OCI-LY7 (cell line): ENCODE measurements at regions not wholly inside any gene's neighbourhood (a gene's known extent, or its start where the extent isn't known, plus 50 kb on each side); places are given as distances from the start of the nearest gene placed in this dataset.
A peak's percentile ranks its signal among the peaks of the same experiment; 100 is the strongest.

Experiments used
- BruUV-seq: library from RNA; stranded (reverse); fragments of 400-500 nt; replicated peaks from 2 replicates; lab custom pipeline; 2021; lab: Mats Ljungman, UMichigan
- CTCF ChIA-PET: fragments of 300-600 bp; sonication (Branson Sonifier 250); formaldehyde crosslinking; loops from one replicate; lab custom pipeline; 2022; ENCODE audit warnings: antibody characterized with exemption; ENCODE audit not compliant: unreplicated experiment; lab: Charles Lee
- POLR2A ChIA-PET: fragments of 300-600 bp; sonication (Branson Sonifier 250); formaldehyde crosslinking; loops from one replicate; lab custom pipeline; 2022; ENCODE audit warnings: antibody characterized with exemption; lab: Charles Lee
- DNase-seq: peaks from one replicate; pipeline ENCODE4 v3.0.0-alpha.2; 2015; ENCODE audit warnings: low spot score
- H2AFZ ChIP-seq: fragments of 200-600 bp; sonication (generic), shearing (Covaris generic); 2 replicates; pipeline ENCODE4 v1.6.1; 2014; ENCODE audit warnings: mild to moderate bottlenecking, antibody characterized with exemption, low read length, moderate library complexity
- H3K27ac ChIP-seq: fragments of 200-600 bp; sonication (generic); 2 replicates; pipeline ENCODE4 v1.5.1; 2014; ENCODE audit warnings: mixed run types, low read depth, mild to moderate bottlenecking, moderate library complexity, low read length, inconsistent platforms; ENCODE audit not compliant: poor library complexity, severe bottlenecking
- H3K36me3 ChIP-seq: fragments of 200-600 bp; sonication (generic); 2 replicates; pipeline ENCODE4 v1.6.1; 2014; ENCODE audit warnings: mild to moderate bottlenecking, antibody characterized with exemption, low read length, moderate library complexity, mixed read lengths; ENCODE audit not compliant: insufficient read depth
- H3K4me1 ChIP-seq: fragments of 200-600 bp; sonication (generic); 2 replicates; pipeline ENCODE4 v1.5.1; 2014; ENCODE audit warnings: mild to moderate bottlenecking, low read length; ENCODE audit not compliant: insufficient read depth, poor library complexity, severe bottlenecking
- H3K4me2 ChIP-seq: fragments of 200-600 bp; sonication (generic); 2 replicates; pipeline ENCODE4 v1.6.1; 2014; ENCODE audit warnings: mild to moderate bottlenecking, low read length
- H3K4me3 ChIP-seq: fragments of 200-600 bp; sonication (generic); 2 replicates; pipeline ENCODE4 v1.5.1; 2014; ENCODE audit warnings: mild to moderate bottlenecking, low read depth, low read length; ENCODE audit not compliant: poor library complexity, severe bottlenecking
- H3K79me2 ChIP-seq: fragments of 200-600 bp; sonication (generic); 2 replicates; pipeline ENCODE4 v1.6.1; 2016; ENCODE audit warnings: low read depth, mild to moderate bottlenecking, low read length, moderate library complexity, mixed read lengths; ENCODE audit not compliant: insufficient read depth
- H3K9me2 ChIP-seq: fragments of 200-600 bp; sonication (generic); 2 replicates; pipeline ENCODE4 v1.6.1; 2016; ENCODE audit warnings: mild to moderate bottlenecking, low read length, mixed read lengths; ENCODE audit not compliant: insufficient read depth
- H3K9me3 ChIP-seq: fragments of 200-600 bp; sonication (generic); 2 replicates; pipeline ENCODE4 v1.6.1; 2014; ENCODE audit warnings: mild to moderate bottlenecking, mixed run types, low read length, mixed read lengths
- H4K20me1 ChIP-seq: fragments of 200-600 bp; sonication (generic); 2 replicates; pipeline ENCODE4 v1.6.1; 2014; ENCODE audit warnings: mild to moderate bottlenecking, antibody characterized with exemption, low read length, moderate library complexity, mixed read lengths; ENCODE audit not compliant: insufficient read depth
- CTCF ChIP-seq: fragments of 200-600 bp; sonication (generic); conservative IDR thresholded peaks from 2 replicates; pipeline ENCODE4 v1.5.1; 2014; ENCODE audit warnings: mild to moderate bottlenecking, antibody characterized with exemption, low read length, moderate library complexity, mixed read lengths
- EZH2phosphoT487 ChIP-seq: fragments of 200-600 bp; sonication (generic); IDR thresholded peaks from 2 replicates; pipeline ENCODE4 v1.6.1; 2018; ENCODE audit warnings: low read depth, borderline replicate concordance, mild to moderate bottlenecking, mixed run types, antibody characterized with exemption, low read length, moderate library complexity, mixed read lengths
- intact Hi-C: fragments of 100-400 bp; cut with micrococcal nuclease; formaldehyde crosslinking; loops from one replicate; pipeline ENCODE4 v1.10.0; 2022; ENCODE audit not compliant: unreplicated experiment

DNA sequence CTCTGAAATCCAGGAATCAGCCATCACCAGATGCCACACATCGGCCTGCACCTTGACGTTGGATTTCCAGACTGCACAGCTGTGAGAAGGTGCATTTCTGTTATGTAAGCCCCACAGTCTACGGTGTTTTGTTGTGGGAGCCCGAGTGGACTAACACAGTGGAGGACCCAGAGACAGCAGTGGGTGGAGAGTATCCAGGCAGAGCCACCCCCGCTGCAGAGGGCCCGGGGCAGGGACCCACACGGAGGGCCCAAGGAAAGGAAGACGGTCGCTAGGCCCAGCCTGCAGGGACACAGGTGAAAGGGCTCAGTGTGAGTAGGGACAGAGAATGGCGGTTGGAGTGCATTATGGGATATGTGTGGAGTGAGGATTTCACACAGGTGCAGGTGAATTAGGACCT, 288.3 kb upstream of the AJAP1 start:
- no peaks in the 10 kb centered on the region for H3K79me2 ChIP-seq
- intact Hi-C loops: no loop called here
- no peaks in the 10 kb centered on the region for H3K4me1 ChIP-seq
- no peak overlapping the region for H3K4me2 ChIP-seq
- H3K36me3 ChIP-seq: no peaks in the 10 kb centered on the region
- H3K9me3 ChIP-seq: no peaks in the 10 kb centered on the region
- DNase-seq: peak; percentile 21
- H3K27ac ChIP-seq: no peak overlapping the region
- TF ChIP-seq CTCF (peak; percentile 28; the same call in 1 of the 2 replicates), EZH2phosphoT487 (no peak)
- H4K20me1 ChIP-seq: no peaks in the 10 kb centered on the region
- no TSS peak for BruUV-seq
- no peak overlapping the region for H2AFZ ChIP-seq
- H3K4me3 ChIP-seq: no peak overlapping the region
- H3K9me2 ChIP-seq: no peaks in the 10 kb centered on the region
- ChIA-PET CTCF (no interaction called here), POLR2A (no interaction called here)

- no peak overlapping the region for H3K4me2 ChIP-seq
- H2AFZ ChIP-seq: no peak overlapping the region
- no peaks in the 10 kb centered on the region for H3K79me2 ChIP-seq
- ChIA-PET POLR2A (no interaction called here), CTCF (no interaction called here)
- DNase-seq: no peak
- no peaks in the 10 kb centered on the region for H4K20me1 ChIP-seq
- 0 out of 2 replicates have a peak, but pooled peaks have one; percentile 22 for TF ChIP-seq CTCF
- no peak for TF ChIP-seq EZH2phosphoT487
- no peaks in the 10 kb centered on the region for H3K9me2 ChIP-seq
- no peaks in the 10 kb centered on the region for H3K36me3 ChIP-seq
- H3K4me3 ChIP-seq: no peak overlapping the region
- no peaks in the 10 kb centered on the region for H3K9me3 ChIP-seq
- H3K4me1 ChIP-seq: no peaks in the 10 kb centered on the region
- BruUV-seq: no TSS peak
- no peak overlapping the region for H3K27ac ChIP-seq
- intact Hi-C loops: no loop called here
Observed at GRCh38 chr1:4367230-4367777, 287.1 kb upstream of the AJAP1 start.

GRCh38 chr1:4369335-4369734, 285.1 kb upstream of the AJAP1 start:
- Histone ChIP-seq H3K4me3 (no peak overlapping the region), H3K9me2 (no peaks in the 10 kb centered on the region), H2AFZ (no peak overlapping the region), H3K4me2 (no peak overlapping the region), H4K20me1 (no peaks in the 10 kb centered on the region), H3K27ac (no peak overlapping the region), H3K9me3 (no peaks in the 10 kb centered on the region), H3K36me3 (no peaks in the 10 kb centered on the region), H3K4me1 (no peaks in the 10 kb centered on the region), H3K79me2 (no peaks in the 10 kb centered on the region)
- BruUV-seq: no TSS peak
- ChIA-PET POLR2A (no interaction called here), CTCF (no interaction called here)
- intact Hi-C loops: no loop called here
- DNase-seq: no peak
- TF ChIP-seq CTCF: no peak
- no peak for TF ChIP-seq EZH2phosphoT487
